GM18907 (cell line): ENCODE measurements at regions not wholly inside any gene's neighbourhood (a gene's known extent, or its start where the extent isn't known, plus 50 kb on each side); places are given as distances from the start of the nearest gene placed in this dataset.

Experiments used
- ATAC-seq: cut with Tn5 transposase; IDR thresholded peaks from one replicate; pipeline ENCODE4 v1.9.1; 2021; ENCODE audit warnings: mild to moderate bottlenecking, moderate library complexity; ENCODE audit not compliant: unreplicated experiment

DNA sequence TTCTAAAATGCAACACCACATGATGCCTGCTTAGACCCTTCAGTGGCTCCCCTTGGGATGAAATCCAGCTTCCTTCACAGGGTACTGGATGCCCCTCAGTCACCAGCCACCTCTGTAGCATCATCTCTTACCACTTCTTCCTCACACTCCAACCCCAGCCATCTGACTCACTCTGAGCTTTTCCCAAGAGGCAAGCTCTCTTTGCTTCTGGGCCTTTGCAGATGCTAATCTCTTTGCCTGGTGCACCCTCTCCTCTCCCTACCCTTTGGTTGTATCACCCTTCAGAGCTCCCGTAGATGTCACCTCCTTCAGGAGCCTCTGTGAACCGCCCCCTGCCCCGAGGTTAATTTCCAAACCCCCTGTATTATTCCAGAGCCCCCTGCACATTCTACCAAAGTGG is 164.8 kb upstream of the ZC3H12A start:
- ATAC-seq: no peak

DNA sequence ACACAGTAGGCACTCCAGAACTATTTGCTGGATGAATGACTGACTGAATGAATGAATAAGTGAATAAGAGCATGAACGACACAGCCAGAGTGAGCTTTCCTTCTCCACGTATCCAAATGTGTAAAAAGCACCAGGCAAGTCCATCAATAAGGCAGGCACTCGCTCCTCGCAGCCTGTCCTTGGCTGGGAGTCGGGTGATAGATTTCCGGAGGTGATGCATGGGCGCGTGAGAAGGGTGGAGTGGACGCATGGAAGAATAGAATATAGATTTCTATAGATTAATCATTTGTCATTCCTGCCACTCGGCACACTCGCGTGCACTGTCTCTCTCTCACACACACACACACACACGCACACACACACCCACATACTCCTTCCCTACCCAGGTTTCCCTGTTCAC is 164.3 kb upstream of the ZC3H12A start:
- no peak for ATAC-seq

DNA sequence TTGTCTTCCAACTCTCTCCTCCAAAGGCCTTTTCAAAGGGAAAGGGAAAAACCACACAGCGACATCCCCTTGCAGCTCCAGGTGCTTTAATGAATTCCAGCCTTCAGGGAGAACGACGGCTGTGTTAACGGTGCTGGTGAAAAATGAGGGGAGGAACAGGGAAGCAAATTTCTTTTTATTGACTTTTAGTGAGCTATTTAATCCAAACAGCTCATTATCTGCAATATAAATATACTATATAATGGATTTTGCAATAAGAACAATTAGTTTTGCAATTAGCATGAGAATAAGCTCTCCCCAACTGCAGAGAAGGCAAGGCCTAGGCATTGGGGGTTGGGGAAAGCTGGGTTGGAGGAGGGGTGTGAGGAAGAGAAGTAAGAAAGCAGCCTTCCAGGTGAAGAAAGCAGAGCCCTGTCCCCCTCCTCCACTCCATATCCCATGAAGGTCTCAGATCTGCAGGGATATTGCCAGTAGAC is 159.0 kb upstream of the ZC3H12A start:
- ATAC-seq: no peak

DNA sequence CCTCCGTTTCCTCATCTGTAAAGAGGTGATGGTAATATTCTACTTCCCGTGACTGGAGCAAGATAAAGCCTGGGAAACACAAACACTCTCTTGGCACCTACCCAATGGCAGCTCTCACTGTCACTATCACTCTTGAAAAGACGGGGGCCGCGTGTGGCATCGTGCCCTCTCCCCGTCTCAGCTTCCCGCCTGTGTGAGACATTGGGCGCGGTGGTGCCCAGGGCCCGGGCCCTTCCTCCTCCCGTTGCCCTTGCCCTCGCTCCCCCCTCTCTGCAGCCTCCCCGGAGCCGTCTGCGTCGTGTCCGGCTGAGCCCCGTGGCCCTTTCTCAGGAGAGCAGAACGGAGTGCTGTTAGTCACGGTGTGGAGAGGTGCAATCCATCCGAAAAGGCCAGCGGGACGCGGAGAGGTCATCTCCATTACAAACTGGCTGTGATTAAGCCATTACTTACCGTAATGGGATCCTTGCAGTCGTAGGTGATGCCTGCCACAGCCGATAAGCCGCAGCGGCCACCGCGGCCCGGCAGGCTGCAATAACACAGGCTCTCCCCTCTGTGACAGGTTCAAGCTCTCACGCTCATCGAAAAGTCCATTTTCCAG is 156.4 kb upstream of the ZC3H12A start:
- no peak for ATAC-seq

DNA sequence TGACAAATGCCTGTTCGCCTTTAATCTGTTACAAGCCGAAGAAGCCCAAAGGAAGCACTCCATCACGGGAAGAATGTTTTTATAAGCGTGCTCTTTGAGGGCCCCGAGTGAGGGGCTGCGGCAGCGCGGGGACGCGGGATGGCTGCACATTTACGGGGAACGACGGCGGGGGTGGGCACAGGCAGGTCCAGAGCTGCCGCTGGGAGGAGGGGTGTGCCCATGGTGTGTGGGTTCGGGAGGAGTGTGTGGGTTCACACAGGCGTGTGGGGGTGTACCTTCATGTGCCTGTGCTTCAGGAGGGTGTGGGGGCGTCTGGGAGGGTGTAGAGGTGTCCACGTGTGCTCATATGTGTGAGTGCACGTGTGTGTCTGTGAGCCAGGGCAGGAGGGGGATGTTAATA is 155.9 kb upstream of the ZC3H12A start:
- no peak for ATAC-seq

DNA sequence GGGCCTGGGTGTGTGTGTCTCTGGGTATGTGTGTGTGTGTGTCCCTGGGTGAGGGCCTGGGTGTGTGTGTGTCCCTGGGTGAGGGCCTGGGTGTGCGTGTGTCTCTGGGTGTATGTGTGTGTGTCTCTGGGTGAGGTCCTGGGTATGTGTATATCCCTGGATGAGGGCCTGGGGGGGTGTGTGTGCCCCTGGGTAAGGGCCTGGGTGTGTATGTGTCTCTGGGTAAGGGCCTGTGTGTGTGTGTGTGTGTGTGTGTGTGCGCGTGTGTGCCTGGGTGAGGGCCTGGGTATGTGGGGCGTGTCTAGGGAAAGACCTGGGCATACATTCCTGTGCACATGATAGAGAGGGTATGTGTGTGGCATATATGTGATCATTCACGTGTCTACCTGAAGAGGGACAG is 155.1 kb upstream of the ZC3H12A start:
- ATAC-seq: no peak

DNA sequence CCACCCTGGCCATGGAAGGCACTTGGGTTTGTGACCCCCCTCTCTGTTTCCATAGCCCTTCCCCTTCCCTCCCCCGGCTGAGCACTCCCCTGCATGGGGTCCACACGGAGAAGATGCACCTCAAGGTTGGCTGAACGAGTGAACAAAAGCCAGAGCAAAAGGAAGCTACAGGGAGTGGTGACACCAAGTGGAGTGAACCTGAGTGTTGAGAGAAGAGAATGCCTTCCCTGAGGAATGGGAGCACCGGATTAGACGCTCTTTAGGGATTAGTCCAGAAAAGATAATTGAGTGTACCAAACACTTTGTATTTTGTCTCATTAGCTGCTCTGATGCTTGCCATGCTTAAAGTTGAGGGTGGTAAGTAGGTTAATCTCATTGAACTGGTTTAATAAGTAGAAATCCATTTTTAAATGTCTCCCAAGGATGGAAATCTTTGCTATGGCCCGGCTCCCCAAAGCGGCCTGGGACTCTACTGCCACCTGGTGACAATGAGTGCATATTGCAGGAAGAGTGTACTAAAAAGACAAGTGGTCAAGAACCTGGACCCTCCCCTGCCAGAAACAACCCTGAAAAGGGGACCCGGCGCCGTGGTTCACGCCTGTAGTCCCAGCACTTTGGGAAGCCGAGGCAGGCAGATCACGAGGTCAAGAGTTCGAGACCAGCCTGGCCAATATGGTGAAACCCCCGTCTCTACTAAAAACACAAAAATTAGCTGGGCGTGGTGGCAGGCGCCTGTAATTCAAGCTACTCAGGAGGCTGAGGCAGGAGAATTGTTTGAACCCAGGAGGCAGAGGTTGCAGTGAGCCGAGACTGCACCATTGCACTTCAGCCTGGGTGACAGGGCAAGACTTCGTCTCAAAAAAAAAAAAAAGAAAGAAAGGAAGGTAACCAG is 150.6 kb upstream of the ZC3H12A start:
- no peak for ATAC-seq

DNA sequence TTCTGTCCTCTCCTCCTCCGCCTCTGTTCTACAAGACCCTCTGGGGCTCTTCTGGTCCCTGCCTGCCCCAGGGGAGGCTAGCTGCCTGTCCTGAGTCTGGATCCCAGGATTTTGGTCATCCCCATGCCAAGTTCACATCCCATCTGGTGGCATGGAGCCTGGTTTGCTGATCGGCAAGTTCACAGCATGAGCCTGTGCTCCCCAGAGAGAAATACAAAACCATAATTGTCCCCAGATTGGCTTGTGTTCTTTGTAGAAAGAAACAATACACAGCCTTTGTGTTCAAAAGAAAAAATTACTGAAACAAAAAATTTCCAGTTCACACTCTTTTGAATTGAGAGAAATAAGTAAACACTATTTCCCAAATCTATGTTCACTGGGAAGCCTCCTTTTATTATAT is 149.4 kb upstream of the ZC3H12A start:
- ATAC-seq: no peak

DNA sequence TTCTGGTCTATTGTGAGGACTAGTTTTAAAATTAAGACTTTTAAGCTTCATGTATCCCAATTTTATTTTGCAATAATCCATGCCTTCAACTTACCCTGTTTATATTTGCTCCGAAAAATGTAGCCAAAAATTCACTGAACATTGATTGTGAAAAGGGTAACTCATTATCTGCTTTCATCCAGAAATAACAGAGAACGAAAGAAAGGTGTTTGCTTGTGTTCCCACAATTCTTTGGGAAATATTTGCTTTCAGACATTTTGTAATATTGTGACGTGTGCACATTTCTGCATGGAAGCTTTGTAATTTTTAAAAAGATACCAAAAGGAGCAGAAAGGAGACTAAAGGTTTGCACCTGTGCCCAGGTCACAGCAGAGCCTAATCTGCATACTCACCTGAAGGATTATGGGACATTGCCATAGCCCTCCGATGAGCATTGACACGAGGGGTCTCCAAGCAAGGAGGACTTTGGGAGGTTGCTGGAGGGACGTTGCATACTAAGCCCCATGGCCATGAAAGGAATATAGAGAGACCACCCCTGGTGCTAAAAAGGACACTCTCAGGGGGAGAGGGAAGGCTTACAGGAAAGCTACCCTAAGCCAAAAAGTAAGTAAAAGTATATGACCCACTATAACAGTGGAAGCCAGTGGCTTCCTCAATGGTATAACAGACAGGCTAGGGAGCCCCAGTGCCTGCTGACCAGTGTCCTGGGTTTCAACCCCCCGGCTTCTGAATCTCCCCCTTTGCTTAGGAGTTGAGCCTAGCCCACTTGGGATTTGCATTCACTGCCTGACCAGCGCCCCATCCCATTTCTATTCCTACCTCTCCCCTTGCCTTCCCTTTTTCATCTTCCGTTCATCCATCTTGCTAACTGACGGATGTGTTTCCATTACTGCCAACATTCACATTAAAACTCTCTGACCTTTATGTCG is 148.6 kb upstream of the ZC3H12A start:
- no peak for ATAC-seq

DNA sequence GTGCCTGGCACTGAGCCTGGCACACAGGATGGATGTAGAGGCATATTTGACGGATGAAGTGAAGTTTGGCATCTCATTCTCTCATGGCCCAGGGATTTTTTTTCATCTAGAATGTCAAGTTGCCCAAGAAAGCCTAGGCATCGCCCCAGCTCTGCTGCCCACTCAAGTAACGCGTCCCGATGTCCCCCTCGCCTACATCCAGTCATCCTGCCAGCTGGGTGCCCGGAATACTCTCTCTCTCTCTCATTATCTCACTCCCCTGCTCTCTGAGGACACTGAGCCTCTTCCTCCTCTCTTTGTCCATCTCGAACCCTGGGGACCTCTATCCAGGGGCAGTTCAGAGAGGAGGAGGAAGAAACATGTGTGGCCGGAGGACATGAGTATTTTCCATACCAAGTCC is 142.3 kb upstream of the ZC3H12A start:
- ATAC-seq: no peak

DNA sequence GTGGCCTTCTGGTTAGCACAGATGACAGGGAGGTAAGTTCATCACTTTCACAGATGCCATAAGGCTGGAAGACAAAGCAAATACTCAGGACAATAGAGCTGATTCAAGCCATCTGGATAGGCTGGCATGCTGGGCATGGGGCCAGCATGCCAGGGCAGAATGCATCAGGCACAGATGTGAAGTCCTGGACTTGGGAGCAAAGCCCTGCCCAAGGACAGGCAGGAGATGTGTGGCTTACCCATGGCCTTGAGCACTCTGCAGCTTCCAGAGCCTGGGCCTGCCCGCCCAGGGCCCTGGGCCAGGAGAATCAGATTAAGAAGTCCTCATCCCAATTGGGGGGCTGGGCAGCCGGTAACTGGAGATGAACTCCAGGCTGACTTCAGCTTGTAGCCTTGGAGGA is 135.7 kb upstream of the ZC3H12A start:
- ATAC-seq: no peak

DNA sequence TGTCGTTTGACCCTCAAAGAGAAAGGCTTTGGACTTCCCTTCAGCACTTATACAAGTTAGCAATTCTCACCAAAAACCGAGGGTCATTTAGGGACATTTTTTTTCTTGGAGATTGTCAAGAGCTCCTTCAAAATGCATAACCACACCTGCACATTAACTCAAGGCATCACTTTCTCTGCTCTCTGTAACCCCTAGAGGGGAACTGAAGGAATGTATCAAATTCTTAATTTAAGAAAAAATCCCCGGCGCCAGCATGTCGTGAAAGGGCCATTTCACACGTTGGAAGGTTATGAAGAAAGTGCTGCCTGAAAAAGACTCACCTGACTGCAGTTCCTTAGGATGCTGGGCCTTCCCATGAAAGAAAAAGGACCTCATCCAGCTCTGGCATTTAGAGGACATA is 131.6 kb upstream of the ZC3H12A start:
- no peak for ATAC-seq

DNA sequence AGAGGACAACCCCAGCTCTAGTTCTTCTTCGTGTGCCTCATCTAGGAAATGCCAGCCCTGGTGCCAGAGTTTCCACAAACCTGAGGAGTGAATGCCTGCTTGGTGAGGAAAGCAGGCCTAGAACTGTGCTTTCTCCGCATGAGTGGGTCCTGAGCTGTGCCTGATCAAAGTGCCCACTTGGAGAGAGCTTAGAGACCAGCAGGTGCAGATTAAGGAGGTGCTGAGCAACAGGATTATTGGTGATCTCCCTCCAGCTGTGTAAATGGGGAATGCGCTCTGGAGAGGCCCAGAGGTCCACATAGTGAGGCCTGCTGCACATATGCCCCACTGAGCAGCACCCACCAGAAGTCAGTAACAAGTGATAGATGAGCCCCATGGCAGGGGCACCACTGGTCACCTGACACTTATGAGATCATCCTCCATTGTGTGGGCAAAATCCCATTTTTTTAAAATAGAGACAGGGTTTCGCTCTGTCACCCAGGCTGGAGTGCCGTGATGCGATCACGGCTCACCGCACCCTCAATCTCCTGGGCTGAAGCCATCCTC is 127.2 kb upstream of the ZC3H12A start:
- no peak for ATAC-seq

DNA sequence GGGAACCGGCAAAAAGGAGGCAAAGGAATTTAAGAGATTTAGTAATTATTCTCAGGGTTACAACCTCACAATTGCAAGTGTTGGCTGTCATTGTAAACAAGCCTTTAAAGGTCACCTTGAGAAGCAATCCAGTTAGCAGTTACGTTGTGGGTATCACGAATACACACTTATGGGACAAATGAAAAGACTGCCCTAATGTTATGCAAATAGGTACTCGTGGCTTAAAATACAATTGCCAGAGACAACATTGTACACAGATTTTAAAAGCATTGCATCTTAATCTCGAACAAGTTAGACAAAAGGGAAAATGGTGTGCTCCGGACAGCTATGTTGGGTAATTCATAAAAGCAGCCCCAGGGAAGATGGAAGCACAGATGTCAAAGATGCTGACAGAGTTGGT is 120.5 kb upstream of the ZC3H12A start:
- ATAC-seq: no peak

DNA sequence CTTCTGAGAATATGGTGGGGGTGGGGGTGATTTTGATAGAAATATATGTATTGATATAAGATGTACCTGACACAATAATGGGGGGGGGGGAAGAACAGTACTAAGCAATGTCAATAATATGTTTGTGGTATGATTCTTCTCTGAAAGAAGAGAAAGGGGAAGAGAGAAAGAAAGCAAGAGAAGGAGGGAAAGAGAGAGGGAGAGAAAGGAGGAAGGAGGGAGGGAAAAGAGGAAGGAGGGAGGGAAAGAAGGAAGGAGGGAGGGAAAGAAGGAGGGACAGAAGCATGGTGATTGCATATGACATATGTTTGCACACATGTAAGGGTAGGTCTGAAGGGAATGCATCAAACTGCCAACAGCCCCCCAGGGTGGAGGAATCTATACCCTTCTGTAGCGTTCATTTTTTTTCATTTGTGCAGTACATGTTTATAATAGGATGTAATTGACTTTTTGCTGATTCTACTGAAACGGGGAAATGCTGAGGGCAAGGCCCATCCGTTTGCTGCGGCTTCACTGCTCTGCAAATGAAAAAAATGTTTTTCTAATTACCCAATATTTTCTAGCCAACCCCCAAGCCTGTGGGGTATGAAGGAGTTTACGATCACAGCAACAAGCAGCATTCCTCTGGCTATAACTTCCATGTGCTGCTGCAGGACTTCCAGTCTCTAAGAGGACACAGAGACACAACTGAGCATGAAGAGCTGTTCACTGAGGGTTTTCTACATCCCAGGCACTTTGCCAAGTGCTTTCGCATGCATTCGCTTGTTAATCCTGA is 119.3 kb upstream of the ZC3H12A start:
- ATAC-seq: no peak

DNA sequence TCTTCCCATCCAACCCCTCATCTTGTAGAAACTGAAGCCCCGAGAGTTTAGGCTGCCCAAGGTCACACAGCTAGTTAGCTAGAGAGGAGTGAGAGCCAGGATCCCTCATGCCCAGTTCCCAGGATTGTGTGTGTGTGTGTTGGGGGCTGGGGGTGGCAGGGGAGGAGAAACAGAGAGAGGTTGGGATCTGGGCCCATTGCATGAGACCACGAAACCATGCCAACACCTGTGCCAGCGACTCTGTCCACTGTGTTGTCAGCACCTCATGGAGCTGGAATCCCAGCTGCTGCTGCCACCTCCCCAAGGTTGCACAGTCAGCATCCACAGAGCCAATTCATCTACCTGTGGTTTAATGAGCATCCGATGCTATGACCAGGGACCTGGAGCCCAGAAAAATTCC is 115.4 kb upstream of the ZC3H12A start:
- no peak for ATAC-seq

DNA sequence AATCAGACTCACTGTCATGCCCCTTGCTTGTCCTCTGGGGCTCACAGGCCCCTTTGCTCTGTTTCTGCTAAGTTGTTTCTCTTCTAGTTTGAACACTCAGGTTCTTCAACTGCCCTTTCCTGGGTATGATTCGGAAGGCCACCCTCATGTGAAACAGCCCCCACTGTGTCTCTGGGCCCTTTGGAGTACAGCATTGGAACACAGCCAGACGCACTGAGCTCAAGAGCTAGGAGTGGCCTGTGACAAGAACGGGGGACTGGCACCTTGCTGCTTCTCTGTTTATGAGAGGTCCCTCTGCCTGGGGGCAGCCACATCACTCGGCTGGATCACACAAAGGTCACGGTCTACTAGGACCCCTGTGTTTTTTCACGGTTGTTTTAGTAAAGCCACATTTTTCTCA is 114.4 kb upstream of the ZC3H12A start:
- ATAC-seq: no peak

DNA sequence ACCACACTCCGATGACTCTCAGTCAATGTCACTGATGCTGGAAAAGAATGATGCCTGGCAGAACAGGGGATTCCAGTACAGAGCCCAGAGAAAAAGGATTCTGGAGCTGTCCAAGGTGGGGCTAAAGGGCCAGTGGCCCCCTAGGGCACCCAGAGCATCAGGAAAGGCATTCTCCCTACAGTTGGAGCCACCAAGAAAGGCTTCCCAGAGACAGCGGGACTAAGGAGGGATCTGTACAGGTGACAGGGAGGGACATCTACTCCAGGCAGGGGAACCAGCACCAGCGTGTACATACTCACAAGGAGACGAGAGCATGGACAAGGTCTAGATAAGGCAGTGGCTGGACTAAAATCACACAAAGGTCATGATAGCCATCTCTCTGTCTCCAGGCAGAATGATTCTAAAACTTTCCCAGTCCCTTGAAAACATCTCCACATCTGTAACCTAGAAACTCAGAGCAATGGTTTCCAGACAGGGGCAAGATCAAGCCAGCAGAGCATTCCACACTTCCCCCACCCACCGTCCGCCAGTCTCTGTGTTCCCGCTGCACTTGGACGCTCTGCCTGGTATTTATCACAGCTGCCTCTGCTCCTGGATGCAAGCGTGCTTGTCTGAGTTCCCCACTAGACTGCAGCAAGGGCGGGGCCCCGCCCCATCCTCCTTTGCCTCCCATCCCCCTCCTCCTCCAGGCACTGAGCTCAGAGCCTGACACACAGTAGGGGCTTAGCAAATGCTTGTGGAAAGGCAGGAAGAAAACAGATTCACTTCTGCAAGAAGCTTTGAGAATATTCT is 111.6 kb upstream of the ZC3H12A start:
- no peak for ATAC-seq

DNA sequence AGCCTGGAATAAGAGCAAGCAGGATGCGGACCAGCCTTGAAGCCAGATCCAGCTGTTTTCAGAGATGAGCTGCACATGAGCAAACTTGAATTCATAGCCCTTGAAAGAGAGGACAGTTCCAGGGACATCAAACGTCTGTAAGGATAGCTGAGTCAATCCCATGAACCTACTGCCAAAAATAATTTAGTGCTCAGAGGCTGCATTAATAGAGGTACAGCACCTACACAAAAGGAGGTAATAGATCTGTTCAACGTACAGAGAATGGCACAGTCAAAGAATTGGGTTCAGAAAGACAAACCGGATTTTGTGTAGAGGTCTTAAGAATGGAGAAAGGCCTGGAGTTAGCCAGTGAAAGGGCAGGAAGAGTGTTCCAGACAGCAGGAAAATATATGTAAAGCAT is 110.8 kb upstream of the ZC3H12A start:
- no peak for ATAC-seq
